Activated CD4-positive, alpha-beta T cell treated with anti-CD3 and anti-CD28 coated beads, Interleukin-2, amount 10 ng/mL, durations not matched to agents 24 days and 14 days (primary cell): ENCODE measurements at regions not wholly inside any gene's neighbourhood (a gene's known extent, or its start where the extent isn't known, plus 50 kb on each side); places are given as distances from the start of the nearest gene placed in this dataset.
"Not testable (repeated sequence)": the region's sequence is repeated elsewhere in the genome, so short reads cannot be mapped to it uniquely, and the experiment has no call there.

Source experiments
- DNase-seq: peaks from one replicate; pipeline ENCODE4 v3.0.0; 2022
- H3K27ac Mint-ChIP-seq: one replicate; pipeline ENCODE4 v1.8.0; 2022; ENCODE audit warnings: mild to moderate bottlenecking, mixed read lengths
- H3K27me3 Mint-ChIP-seq: one replicate; pipeline ENCODE4 v1.8.0; 2022; ENCODE audit warnings: mixed read lengths
- H3K36me3 Mint-ChIP-seq: one replicate; pipeline ENCODE4 v1.8.0; 2022; ENCODE audit warnings: low read depth, mild to moderate bottlenecking, mixed read lengths
- H3K4me1 Mint-ChIP-seq: one replicate; pipeline ENCODE4 v1.8.0; 2021; ENCODE audit warnings: mixed read lengths
- H3K4me3 Mint-ChIP-seq: one replicate; pipeline ENCODE4 v1.8.0; 2022; ENCODE audit warnings: mild to moderate bottlenecking, moderate library complexity, mixed read lengths
- H3K9me3 Mint-ChIP-seq: one replicate; pipeline ENCODE4 v1.8.0; 2021; ENCODE audit warnings: mixed read lengths
- intact Hi-C: fragments of 100-400 bp; cut with micrococcal nuclease; formaldehyde crosslinking; loops from one replicate; pipeline ENCODE4 v1.15.1; 2023

- H3K36me3 Mint-ChIP-seq, result no peaks in the 10 kb centered on the region
- DNase-seq, result no peak
- H3K4me1 Mint-ChIP-seq, result no peaks in the 10 kb centered on the region
- H3K9me3 Mint-ChIP-seq, result no peaks in the 10 kb centered on the region
- intact Hi-C loops, result no loop called here
- no peaks in the 10 kb centered on the region for H3K27me3 Mint-ChIP-seq
- H3K27ac Mint-ChIP-seq, result no peak overlapping the region
- H3K4me3 Mint-ChIP-seq, result no peak overlapping the region
These were observed 160.1 kb downstream of the OR4M2 start for GRCh38 chr15:22240403-22240802.

GRCh38 chr15:22240986-22241385, 160.7 kb downstream of the OR4M2 start:
- Mint-ChIP-seq H3K9me3 (no peaks in the 10 kb centered on the region), H3K27me3 (no peaks in the 10 kb centered on the region), H3K36me3 (no peaks in the 10 kb centered on the region), H3K4me3 (no peak overlapping the region), H3K4me1 (no peaks in the 10 kb centered on the region), H3K27ac (no peak overlapping the region)
- intact Hi-C loops, result no loop called here
- no peak for DNase-seq

GRCh38 chr15:22241451-22241850, 161.1 kb downstream of the OR4M2 start:
- Mint-ChIP-seq H3K4me1 (no peaks in the 10 kb centered on the region), H3K9me3 (no peaks in the 10 kb centered on the region), H3K27ac (no peak overlapping the region), H3K36me3 (no peaks in the 10 kb centered on the region), H3K27me3 (no peaks in the 10 kb centered on the region), H3K4me3 (no peak overlapping the region)
- intact Hi-C loops, result no loop called here
- no peak for DNase-seq

- H3K36me3 Mint-ChIP-seq, H3K4me1 Mint-ChIP-seq, H3K27ac Mint-ChIP-seq, DNase-seq, intact Hi-C loops, H3K27me3 Mint-ChIP-seq, H3K4me3 Mint-ChIP-seq, H3K9me3 Mint-ChIP-seq: not testable (repeated sequence)
These were observed 162.0 kb downstream of the OR4M2 start for GRCh38 chr15:22242311-22242710.

- Mint-ChIP-seq H3K27me3 (no peaks in the 10 kb centered on the region), H3K4me1 (no peaks in the 10 kb centered on the region), H3K36me3 (no peaks in the 10 kb centered on the region), H3K9me3 (no peaks in the 10 kb centered on the region), H3K4me3 (no peak overlapping the region), H3K27ac (no peak overlapping the region)
- no peak for DNase-seq
- intact Hi-C loops, result no loop called here
These were observed 163.3 kb downstream of the OR4M2 start for GRCh38 chr15:22243440-22244130.

GRCh38 chr15:22249511-22249910, 169.2 kb downstream of the OR4M2 start:
- H3K27ac Mint-ChIP-seq, H3K4me3 Mint-ChIP-seq, H3K36me3 Mint-ChIP-seq: not testable (repeated sequence)

GRCh38 chr15:22250501-22251290, 170.4 kb downstream of the OR4M2 start:
- H3K9me3 Mint-ChIP-seq, intact Hi-C loops, H3K36me3 Mint-ChIP-seq, DNase-seq, H3K4me3 Mint-ChIP-seq, H3K27ac Mint-ChIP-seq, H3K27me3 Mint-ChIP-seq: not testable (repeated sequence)
- H3K4me1 Mint-ChIP-seq, result peaks cover 13% of the 10 kb centered on the region

More at GRCh38 chr15:22249511-22249910, 169.2 kb downstream of the OR4M2 start:
- DNase-seq, H3K4me1 Mint-ChIP-seq, H3K9me3 Mint-ChIP-seq, H3K27me3 Mint-ChIP-seq, intact Hi-C loops: not testable (repeated sequence)

- H3K9me3 Mint-ChIP-seq, result no peaks in the 10 kb centered on the region
- no peak overlapping the region for H3K27ac Mint-ChIP-seq
- DNase-seq, result no peak
- peaks cover 9% of the 10 kb centered on the region for H3K27me3 Mint-ChIP-seq
- intact Hi-C loops, result no loop called here
- no peak overlapping the region for H3K4me3 Mint-ChIP-seq
- H3K4me1 Mint-ChIP-seq, result peaks cover 13% of the 10 kb centered on the region
- no peaks in the 10 kb centered on the region for H3K36me3 Mint-ChIP-seq
These were observed 171.1 kb downstream of the OR4M2 start for GRCh38 chr15:22251422-22251821.

GRCh38 chr15:22252047-22252446, 171.7 kb downstream of the OR4M2 start:
- H3K4me1 Mint-ChIP-seq, result peaks cover 13% of the 10 kb centered on the region
- H3K9me3 Mint-ChIP-seq, H3K4me3 Mint-ChIP-seq, H3K27ac Mint-ChIP-seq, DNase-seq, intact Hi-C loops, H3K36me3 Mint-ChIP-seq: not testable (repeated sequence)
- peaks cover 12% of the 10 kb centered on the region for H3K27me3 Mint-ChIP-seq

- Mint-ChIP-seq H3K27me3 (peaks cover 12% of the 10 kb centered on the region), H3K4me1 (peaks cover 13% of the 10 kb centered on the region)
- H3K4me3 Mint-ChIP-seq, intact Hi-C loops, H3K27ac Mint-ChIP-seq, DNase-seq, H3K36me3 Mint-ChIP-seq, H3K9me3 Mint-ChIP-seq: not testable (repeated sequence)
These were observed 172.2 kb downstream of the OR4M2 start for GRCh38 chr15:22252521-22252920.

- peaks cover 12% of the 10 kb centered on the region for H3K27me3 Mint-ChIP-seq
- intact Hi-C loops, H3K4me3 Mint-ChIP-seq, H3K9me3 Mint-ChIP-seq, H3K27ac Mint-ChIP-seq, H3K36me3 Mint-ChIP-seq, DNase-seq: not testable (repeated sequence)
- peaks cover 13% of the 10 kb centered on the region for H3K4me1 Mint-ChIP-seq
These were observed 172.8 kb downstream of the OR4M2 start for GRCh38 chr15:22253002-22253675.

GRCh38 chr15:22253676-22254408, 173.5 kb downstream of the OR4M2 start:
- DNase-seq, result no peak
- H3K4me3 Mint-ChIP-seq, result no peak overlapping the region
- H3K36me3 Mint-ChIP-seq, result no peaks in the 10 kb centered on the region
- peaks cover 13% of the 10 kb centered on the region for H3K4me1 Mint-ChIP-seq
- peak overlapping the region; percentile 1 for H3K27ac Mint-ChIP-seq
- H3K9me3 Mint-ChIP-seq, result no peaks in the 10 kb centered on the region
- intact Hi-C loops, result no loop called here
- peaks cover 12% of the 10 kb centered on the region for H3K27me3 Mint-ChIP-seq

GRCh38 chr15:22254409-22255045, 174.2 kb downstream of the OR4M2 start:
- Mint-ChIP-seq H3K27me3 (peaks cover 12% of the 10 kb centered on the region), H3K4me1 (peaks cover 15% of the 10 kb centered on the region), H3K27ac (peak overlapping the region; percentile 1)
- intact Hi-C loops, H3K9me3 Mint-ChIP-seq, H3K36me3 Mint-ChIP-seq, DNase-seq, H3K4me3 Mint-ChIP-seq: not testable (repeated sequence)
